Loucy (cell line): ENCODE measurements at regions not wholly inside any gene's neighbourhood (a gene's known extent, or its start where the extent isn't known, plus 50 kb on each side); places are given as distances from the start of the nearest gene placed in this dataset.

Experiments
- H2AFZ ChIP-seq: fragments of 200-600 bp; sonication (generic); 2 replicates; pipeline ENCODE4 v1.6.0; 2016; ENCODE audit warnings: antibody characterized with exemption, mild to moderate bottlenecking, low read length, moderate library complexity
- H3F3A ChIP-seq: fragments of 200-600 bp; 2 replicates; pipeline ENCODE4 v1.6.0; 2016; ENCODE audit warnings: antibody characterized with exemption, low read depth, mild to moderate bottlenecking
- H3K27me3 ChIP-seq: fragments of 200-600 bp; sonication (generic); 2 replicates; pipeline ENCODE4 v1.6.1; 2014; ENCODE audit warnings: low read length, mild to moderate bottlenecking; ENCODE audit not compliant: insufficient read depth, poor library complexity, severe bottlenecking
- H3K36me3 ChIP-seq: fragments of 200-600 bp; sonication (generic); 2 replicates; pipeline ENCODE4 v1.6.1; 2016; ENCODE audit warnings: low read length; ENCODE audit not compliant: insufficient read depth
- H3K4me1 ChIP-seq: fragments of 200-600 bp; sonication (generic); 2 replicates; pipeline ENCODE4 v1.5.1; 2014; ENCODE audit warnings: low read length, mild to moderate bottlenecking; ENCODE audit not compliant: insufficient read depth, poor library complexity, severe bottlenecking
- H3K4me2 ChIP-seq: fragments of 200-600 bp; sonication (generic); 2 replicates; pipeline ENCODE4 v1.6.0; 2014; ENCODE audit warnings: antibody characterized with exemption, low read length, low read depth, mild to moderate bottlenecking; ENCODE audit not compliant: poor library complexity, severe bottlenecking
- H3K4me3 ChIP-seq: fragments of 200-600 bp; sonication (generic); 2 replicates; pipeline ENCODE4 v1.5.1; 2014; ENCODE audit warnings: low read length, mild to moderate bottlenecking, mixed read lengths; ENCODE audit not compliant: poor library complexity, severe bottlenecking
- H3K79me2 ChIP-seq: fragments of 200-600 bp; sonication (generic); 2 replicates; pipeline ENCODE4 v1.6.1; 2014; ENCODE audit warnings: low read length; ENCODE audit not compliant: insufficient read depth
- H3K9ac ChIP-seq: fragments of 200-600 bp; sonication (generic); 2 replicates; pipeline ENCODE4 v1.6.0; 2014; ENCODE audit warnings: mild to moderate bottlenecking, low read depth, low read length, moderate library complexity; ENCODE audit not compliant: poor library complexity, severe bottlenecking
- H3K9me2 ChIP-seq: fragments of 200-600 bp; sonication (generic); replicated peaks from 2 replicates; pipeline ENCODE4 v1.6.1; 2016; ENCODE audit warnings: low read depth, low read length, mixed read lengths
- H3K9me3 ChIP-seq: fragments of 200-600 bp; sonication (generic); 2 replicates; pipeline ENCODE4 v1.6.1; 2014; ENCODE audit warnings: mild to moderate bottlenecking, antibody characterized with exemption, low read length, low read depth; ENCODE audit not compliant: insufficient read depth
- H4K20me1 ChIP-seq: fragments of 200-600 bp; sonication (generic); 2 replicates; pipeline ENCODE4 v1.6.0; 2014; ENCODE audit warnings: antibody characterized with exemption, low read length, mild to moderate bottlenecking; ENCODE audit not compliant: insufficient read depth, poor library complexity, severe bottlenecking
- EZH2phosphoT487 ChIP-seq: fragments of 200-600 bp; IDR thresholded peaks from 2 replicates; pipeline ENCODE4 v1.6.1; 2018; ENCODE audit warnings: antibody characterized with exemption, mild to moderate bottlenecking, moderate library complexity, borderline replicate concordance
- TF ChIP-seq, protein P1 (sequence below): fragments of 200-600 bp; sonication (generic); conservative IDR thresholded peaks from 2 replicates; pipeline ENCODE4 v1.5.1; 2014; ENCODE audit warnings: mild to moderate bottlenecking, antibody characterized with exemption, low read length

GRCh38 chr15:39181940-39182339 is 398.9 kb upstream of the THBS1 start:
- no peaks in the 10 kb centered on the region for H3K9me2 ChIP-seq

DNA sequence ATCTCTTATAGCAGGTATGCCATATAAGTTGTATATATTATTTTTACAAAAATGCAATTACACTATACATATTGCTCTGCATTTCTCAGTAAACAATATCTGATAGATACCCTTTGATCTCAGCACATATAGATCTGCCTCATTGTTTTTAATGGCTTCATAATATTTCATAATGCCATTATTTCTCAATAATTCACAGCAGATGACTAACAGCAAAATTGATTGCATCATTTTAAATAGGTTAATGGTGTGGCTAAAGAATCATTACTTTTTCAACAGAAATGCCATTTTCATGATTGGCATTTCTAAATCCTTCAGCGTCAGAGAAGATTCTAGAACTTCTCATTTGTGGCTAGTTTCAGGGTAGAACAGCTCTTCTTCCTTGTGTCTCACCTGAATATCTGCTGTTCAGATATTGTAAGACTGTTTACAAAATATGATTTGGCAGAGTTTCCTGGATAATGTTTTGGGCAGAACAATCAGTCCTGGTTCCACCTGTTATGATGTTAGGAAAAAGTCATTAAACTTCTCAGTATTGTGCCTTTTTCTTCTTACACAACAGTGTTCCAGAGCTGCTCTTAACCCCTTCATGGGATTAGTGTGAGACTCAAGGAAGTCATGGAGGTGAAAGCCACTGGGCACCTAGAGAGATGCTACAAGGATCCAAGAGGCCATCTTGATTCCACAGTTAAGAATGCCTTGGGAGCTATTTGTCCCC is 397.6 kb upstream of the THBS1 start:
- no peaks in the 10 kb centered on the region for H3F3A ChIP-seq
- no peaks in the 10 kb centered on the region for H3K4me1 ChIP-seq

More at GRCh38 chr15:39181940-39182339, 398.9 kb upstream of the THBS1 start:
- no peaks in the 10 kb centered on the region for H3K27me3 ChIP-seq
- no peak overlapping the region for H3K4me2 ChIP-seq
- no peak overlapping the region for H3K4me3 ChIP-seq
- no peaks in the 10 kb centered on the region for H3K79me2 ChIP-seq
- no peaks in the 10 kb centered on the region for H4K20me1 ChIP-seq
- H3K36me3 ChIP-seq: no peaks in the 10 kb centered on the region
- no peak overlapping the region for H2AFZ ChIP-seq
- TF ChIP-seq EZH2phosphoT487: no peak
- TF ChIP-seq, protein P1, sequence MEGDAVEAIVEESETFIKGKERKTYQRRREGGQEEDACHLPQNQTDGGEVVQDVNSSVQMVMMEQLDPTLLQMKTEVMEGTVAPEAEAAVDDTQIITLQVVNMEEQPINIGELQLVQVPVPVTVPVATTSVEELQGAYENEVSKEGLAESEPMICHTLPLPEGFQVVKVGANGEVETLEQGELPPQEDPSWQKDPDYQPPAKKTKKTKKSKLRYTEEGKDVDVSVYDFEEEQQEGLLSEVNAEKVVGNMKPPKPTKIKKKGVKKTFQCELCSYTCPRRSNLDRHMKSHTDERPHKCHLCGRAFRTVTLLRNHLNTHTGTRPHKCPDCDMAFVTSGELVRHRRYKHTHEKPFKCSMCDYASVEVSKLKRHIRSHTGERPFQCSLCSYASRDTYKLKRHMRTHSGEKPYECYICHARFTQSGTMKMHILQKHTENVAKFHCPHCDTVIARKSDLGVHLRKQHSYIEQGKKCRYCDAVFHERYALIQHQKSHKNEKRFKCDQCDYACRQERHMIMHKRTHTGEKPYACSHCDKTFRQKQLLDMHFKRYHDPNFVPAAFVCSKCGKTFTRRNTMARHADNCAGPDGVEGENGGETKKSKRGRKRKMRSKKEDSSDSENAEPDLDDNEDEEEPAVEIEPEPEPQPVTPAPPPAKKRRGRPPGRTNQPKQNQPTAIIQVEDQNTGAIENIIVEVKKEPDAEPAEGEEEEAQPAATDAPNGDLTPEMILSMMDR: no peak
- H3K4me1 ChIP-seq: no peaks in the 10 kb centered on the region
- H3K9me3 ChIP-seq: no peaks in the 10 kb centered on the region
- no peak overlapping the region for H3K9ac ChIP-seq
- H3F3A ChIP-seq: no peaks in the 10 kb centered on the region

DNA sequence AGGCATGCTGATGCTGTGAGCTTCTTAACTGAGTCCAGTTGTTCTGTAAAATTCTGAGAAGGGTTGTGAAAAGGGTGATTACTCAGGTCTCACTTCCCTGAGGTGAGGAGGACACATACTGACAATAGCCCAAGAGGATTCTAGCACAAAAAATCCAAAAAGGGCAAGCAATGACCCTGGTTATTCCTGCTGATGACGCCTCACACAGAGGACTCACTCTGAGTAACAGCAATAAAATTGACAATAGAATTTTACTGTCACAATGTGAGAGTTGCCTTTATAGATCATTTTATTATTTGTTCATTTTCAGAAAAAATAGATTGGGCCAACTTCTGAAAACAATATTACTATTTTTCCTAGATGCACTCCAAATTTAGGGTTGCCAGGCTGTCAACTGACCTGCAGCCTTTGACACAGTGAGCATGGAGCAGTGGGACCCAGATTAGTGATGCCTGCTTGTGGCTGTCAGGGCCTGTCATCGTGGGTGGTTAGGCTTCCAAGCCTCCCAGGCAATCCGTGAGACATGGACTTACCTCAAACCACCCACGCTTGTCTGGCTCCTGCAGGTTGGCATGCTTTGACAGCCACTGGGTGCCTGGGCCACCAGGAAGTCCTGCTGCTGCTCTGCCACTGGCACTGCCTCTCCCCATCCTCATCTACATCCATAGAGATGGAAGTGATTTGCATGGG is 396.0 kb upstream of the THBS1 start:
- Histone ChIP-seq H3K79me2 (no peaks in the 10 kb centered on the region), H4K20me1 (no peaks in the 10 kb centered on the region), H3K9me3 (no peaks in the 10 kb centered on the region), H3K9ac (no peak overlapping the region), H3K36me3 (no peaks in the 10 kb centered on the region), H3K4me2 (no peak overlapping the region), H3K4me3 (no peak overlapping the region), H2AFZ (no peak overlapping the region), H3K4me1 (no peaks in the 10 kb centered on the region), H3K27me3 (no peaks in the 10 kb centered on the region), H3K9me2 (no peaks in the 10 kb centered on the region), H3F3A (no peaks in the 10 kb centered on the region)
- no peak for TF ChIP-seq EZH2phosphoT487
- TF ChIP-seq, protein P1: no peak

More for the DNA sequence above, 397.6 kb upstream of the THBS1 start:
- Histone ChIP-seq H2AFZ (no peak overlapping the region), H3K9ac (no peak overlapping the region), H3K4me3 (no peak overlapping the region), H3K9me3 (no peaks in the 10 kb centered on the region), H4K20me1 (no peaks in the 10 kb centered on the region), H3K79me2 (no peaks in the 10 kb centered on the region), H3K4me2 (no peak overlapping the region), H3K9me2 (no peaks in the 10 kb centered on the region), H3K27me3 (no peaks in the 10 kb centered on the region), H3K36me3 (no peaks in the 10 kb centered on the region)
- TF ChIP-seq, protein P1: no peak
- TF ChIP-seq EZH2phosphoT487: no peak
